Fibroblast of lung (primary cell): ENCODE measurements at regions not wholly inside any gene's neighbourhood (a gene's known extent, or its start where the extent isn't known, plus 50 kb on each side); places are given as distances from the start of the nearest gene placed in this dataset.

Experiments used
- DNase-seq, 2 donors: peaks; one replicate each; pipeline versions ENCODE4 v3.0.0 to v3.0.0-alpha.2; 2010; ENCODE audit warnings: low read depth in 2 of 2
- H2AFZ ChIP-seq: 2 replicates; pipeline ENCODE4 v1.5.1; 2012; ENCODE audit warnings: low read length, control low read depth, inconsistent platforms
- H3K27ac ChIP-seq: 2 replicates; pipeline ENCODE4 v1.5.1; 2011; ENCODE audit warnings: low read length, control low read depth; ENCODE audit not compliant: insufficient read depth
- H3K27me3 ChIP-seq: 2 replicates; pipeline ENCODE4 v1.5.1; 2011; ENCODE audit warnings: mild to moderate bottlenecking, low read length; ENCODE audit not compliant: control insufficient read depth, insufficient read depth
- H3K36me3 ChIP-seq: 2 replicates; pipeline ENCODE4 v1.5.1; 2011; ENCODE audit warnings: low read length; ENCODE audit not compliant: control insufficient read depth, insufficient read depth
- H3K4me1 ChIP-seq: 2 replicates; pipeline ENCODE4 v1.5.1; 2011; ENCODE audit warnings: low read length; ENCODE audit not compliant: control insufficient read depth, insufficient read depth; ENCODE audit errors: extremely low read depth
- H3K4me2 ChIP-seq: 2 replicates; pipeline ENCODE4 v1.5.1; 2011; ENCODE audit warnings: low read length, control low read depth; ENCODE audit not compliant: insufficient read depth; ENCODE audit errors: extremely low read depth
- H3K4me3 ChIP-seq, 4 experiments: fragments of 200-600 bp in 1 of 4; sonication (generic) in 1 of 4; replicated peaks in 1 of 4; 2 replicates each; pipeline ENCODE4 v1.5.1; 2011 to 2016; ENCODE audit warnings: low read length in 4 of 4, low read depth in 3 of 4, mild to moderate bottlenecking in 3 of 4, control low read depth in 2 of 4, inconsistent platforms in 1 of 4, mixed read lengths in 1 of 4; ENCODE audit not compliant: insufficient read depth in 1 of 4; ENCODE audit errors: control extremely low read depth in 1 of 4
- H3K79me2 ChIP-seq: 2 replicates; pipeline ENCODE4 v1.5.1; 2012; ENCODE audit warnings: mild to moderate bottlenecking, low read length, inconsistent platforms; ENCODE audit not compliant: control insufficient read depth, insufficient read depth
- H3K9ac ChIP-seq: 2 replicates; pipeline ENCODE4 v1.5.1; 2011; ENCODE audit warnings: mild to moderate bottlenecking, low read length, control low read depth; ENCODE audit not compliant: insufficient read depth
- H3K9me3 ChIP-seq: 2 replicates; pipeline ENCODE4 v1.5.1; 2012; ENCODE audit warnings: low read depth, low read length; ENCODE audit not compliant: control insufficient read depth, insufficient read depth
- H4K20me1 ChIP-seq: 2 replicates; pipeline ENCODE4 v1.5.1; 2011; ENCODE audit warnings: low read length; ENCODE audit not compliant: control insufficient read depth, insufficient read depth; ENCODE audit errors: extremely low read depth
- EZH2 ChIP-seq: IDR thresholded peaks from 2 replicates; pipeline ENCODE4 v1.5.1; 2012; ENCODE audit warnings: low read length, control low read depth, mild to moderate bottlenecking; ENCODE audit errors: missing control alignments
- TF ChIP-seq, protein P1 (sequence below), 2 donors: IDR thresholded peaks in 1 of 2; conservative IDR thresholded peaks in 1 of 2; 1 replicate in 1 of 2; 2 replicates in 1 of 2; pipeline ENCODE4 v1.5.1; 2011 to 2012; ENCODE audit warnings: low read length in 2 of 2, control low read depth in 1 of 2, inconsistent platforms in 1 of 2, low read depth in 1 of 2, mild to moderate bottlenecking in 1 of 2

DNA sequence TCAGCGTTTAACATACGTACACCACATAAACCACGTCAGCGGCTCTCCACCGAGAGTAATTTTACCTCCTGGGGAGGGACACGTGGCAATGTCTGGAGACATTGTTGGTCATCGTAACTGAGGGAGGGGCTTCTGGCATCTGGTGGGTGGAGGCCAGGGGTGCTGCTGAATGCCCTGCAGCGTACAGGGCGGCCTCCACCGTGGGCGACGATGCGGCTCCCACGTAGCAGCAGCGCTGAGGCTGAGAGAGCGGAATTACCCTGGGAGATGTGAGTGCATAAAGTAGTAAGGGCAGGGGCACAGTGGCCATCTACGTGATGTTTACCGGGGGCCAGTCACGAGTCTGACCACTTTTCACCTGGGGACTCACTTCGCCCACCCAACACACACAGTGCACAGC lies 212.4 kb downstream of the RBFOX3 start:
- no peak overlapping the region for H3K9ac ChIP-seq
- H3K4me2 ChIP-seq: no peak overlapping the region
- H3K79me2 ChIP-seq: no peaks in the 10 kb centered on the region
- H3K4me1 ChIP-seq: no peaks in the 10 kb centered on the region
- H3K4me3 ChIP-seq: no peak overlapping the region
- H3K27ac ChIP-seq: no peak overlapping the region
- H2AFZ ChIP-seq: no peak overlapping the region
- TF ChIP-seq, protein P1, sequence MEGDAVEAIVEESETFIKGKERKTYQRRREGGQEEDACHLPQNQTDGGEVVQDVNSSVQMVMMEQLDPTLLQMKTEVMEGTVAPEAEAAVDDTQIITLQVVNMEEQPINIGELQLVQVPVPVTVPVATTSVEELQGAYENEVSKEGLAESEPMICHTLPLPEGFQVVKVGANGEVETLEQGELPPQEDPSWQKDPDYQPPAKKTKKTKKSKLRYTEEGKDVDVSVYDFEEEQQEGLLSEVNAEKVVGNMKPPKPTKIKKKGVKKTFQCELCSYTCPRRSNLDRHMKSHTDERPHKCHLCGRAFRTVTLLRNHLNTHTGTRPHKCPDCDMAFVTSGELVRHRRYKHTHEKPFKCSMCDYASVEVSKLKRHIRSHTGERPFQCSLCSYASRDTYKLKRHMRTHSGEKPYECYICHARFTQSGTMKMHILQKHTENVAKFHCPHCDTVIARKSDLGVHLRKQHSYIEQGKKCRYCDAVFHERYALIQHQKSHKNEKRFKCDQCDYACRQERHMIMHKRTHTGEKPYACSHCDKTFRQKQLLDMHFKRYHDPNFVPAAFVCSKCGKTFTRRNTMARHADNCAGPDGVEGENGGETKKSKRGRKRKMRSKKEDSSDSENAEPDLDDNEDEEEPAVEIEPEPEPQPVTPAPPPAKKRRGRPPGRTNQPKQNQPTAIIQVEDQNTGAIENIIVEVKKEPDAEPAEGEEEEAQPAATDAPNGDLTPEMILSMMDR (conservative IDR thresholded peaks at IDR 0.05 in 1 of 2, IDR thresholded peaks at IDR 0.05 in 1 of 2; ENCODE audit: low read depth in 1 of 2, low read length in 2 of 2): no peak
- no peak for TF ChIP-seq EZH2
- no peaks in the 10 kb centered on the region for H3K9me3 ChIP-seq
- no peak for DNase-seq
- no peaks in the 10 kb centered on the region for H3K36me3 ChIP-seq
- no peaks in the 10 kb centered on the region for H4K20me1 ChIP-seq
- H3K27me3 ChIP-seq: peaks cover 10% of the 10 kb centered on the region

DNA sequence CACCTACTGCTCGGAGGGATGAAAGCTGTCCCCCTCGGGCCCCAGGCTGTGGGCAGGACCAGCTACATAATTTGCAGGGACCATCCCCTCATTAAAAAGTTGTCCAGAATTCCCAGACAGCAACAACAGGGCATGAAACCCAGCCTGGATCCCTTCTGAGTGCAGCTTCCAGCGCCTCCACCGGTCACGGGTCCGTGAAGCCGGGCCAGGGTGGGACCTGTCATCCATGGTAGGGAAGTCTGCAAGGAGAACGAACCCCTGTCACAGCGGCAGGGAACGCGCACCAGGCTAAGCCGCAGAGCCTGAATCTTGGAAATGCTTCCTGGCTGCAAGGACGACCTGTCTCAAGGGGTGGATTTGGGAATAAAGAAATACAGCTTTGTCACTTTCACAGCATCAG lies 214.2 kb downstream of the RBFOX3 start:
- H3K36me3 ChIP-seq: no peaks in the 10 kb centered on the region
- H3K9ac ChIP-seq: no peak overlapping the region
- TF ChIP-seq, protein P1 (conservative IDR thresholded peaks at IDR 0.05 in 1 of 2, IDR thresholded peaks at IDR 0.05 in 1 of 2; ENCODE audit: low read depth in 1 of 2, low read length in 2 of 2): no peak
- no peak for TF ChIP-seq EZH2
- H2AFZ ChIP-seq: no peak overlapping the region
- H3K9me3 ChIP-seq: no peaks in the 10 kb centered on the region
- no peak overlapping the region for H3K27ac ChIP-seq
- no peak overlapping the region for H3K4me2 ChIP-seq
- H4K20me1 ChIP-seq: no peaks in the 10 kb centered on the region
- H3K27me3 ChIP-seq: peaks cover 16% of the 10 kb centered on the region
- H3K4me1 ChIP-seq: no peaks in the 10 kb centered on the region
- H3K4me3 ChIP-seq: no peak overlapping the region
- no peaks in the 10 kb centered on the region for H3K79me2 ChIP-seq
- no peak for DNase-seq

DNA sequence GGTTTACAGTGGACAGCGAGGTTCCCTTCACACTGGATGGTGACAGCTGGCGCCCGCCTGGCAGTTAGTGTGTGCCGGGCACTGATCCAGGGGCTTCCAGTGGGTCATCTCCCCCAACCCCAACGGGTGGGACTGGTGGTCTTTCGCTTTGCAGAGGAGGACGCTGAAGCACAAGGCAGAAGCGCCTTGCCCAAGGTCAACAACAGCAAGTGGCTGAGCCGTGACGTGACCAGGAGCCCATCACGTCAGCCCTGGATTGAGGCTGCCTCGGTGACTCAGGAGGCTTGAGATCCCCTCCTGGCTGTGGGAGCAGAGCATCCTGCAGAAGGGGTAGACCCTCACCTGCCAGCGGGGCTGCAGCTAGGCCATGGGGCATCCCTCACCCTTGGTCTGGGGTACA lies 215.3 kb downstream of the RBFOX3 start:
- no peaks in the 10 kb centered on the region for H3K4me1 ChIP-seq
- H3K36me3 ChIP-seq: no peaks in the 10 kb centered on the region
- no peaks in the 10 kb centered on the region for H4K20me1 ChIP-seq
- no peak overlapping the region for H3K4me3 ChIP-seq
- no peaks in the 10 kb centered on the region for H3K79me2 ChIP-seq
- DNase-seq: no peak
- H2AFZ ChIP-seq: no peak overlapping the region
- H3K27me3 ChIP-seq: peaks cover 15% of the 10 kb centered on the region
- no peak overlapping the region for H3K4me2 ChIP-seq
- H3K9me3 ChIP-seq: no peaks in the 10 kb centered on the region
- no peak overlapping the region for H3K27ac ChIP-seq
- H3K9ac ChIP-seq: no peak overlapping the region
- TF ChIP-seq EZH2: no peak
- TF ChIP-seq, protein P1 (conservative IDR thresholded peaks at IDR 0.05 in 1 of 2, IDR thresholded peaks at IDR 0.05 in 1 of 2; ENCODE audit: low read depth in 1 of 2, low read length in 2 of 2): no peak
